ENCODE measurements at regions not wholly inside any gene's neighbourhood (a gene's known extent, or its start where the extent isn't known, plus 50 kb on each side); places are given as distances from the start of the nearest gene placed in this dataset.

GRCh38 chr2:60267122-60267521, 286.3 kb downstream of the BCL11A start:
- Histone ChIP-seq H3K9me2 (replicated peaks; ENCODE audit: insufficient read depth, low read length) (no peaks in the 10 kb centered on the region), H3F3A (ENCODE audit: insufficient read depth, low read length) (no peaks in the 10 kb centered on the region), H2AFZ (ENCODE audit: low read length) (no peak overlapping the region), H3K9ac (ENCODE audit: low read length) (no peak overlapping the region), H3K27ac (ENCODE audit: low read length) (no peak overlapping the region), H3K36me3 (replicated peaks; ENCODE audit: insufficient read depth, low read length) (no peaks in the 10 kb centered on the region), H3K9me3 (replicated peaks; ENCODE audit: insufficient read depth, low read length) (no peaks in the 10 kb centered on the region), H4K20me1 (ENCODE audit: insufficient read depth, low read length) (no peaks in the 10 kb centered on the region), H3K4me1 (ENCODE audit: low read length) (no peaks in the 10 kb centered on the region), H3K27me3 (replicated peaks; ENCODE audit: insufficient read depth, low read length) (no peaks in the 10 kb centered on the region), H3K4me3 (ENCODE audit: low read length) (no peak overlapping the region), H3K79me2 (ENCODE audit: low read length) (no peaks in the 10 kb centered on the region), H3K4me2 (ENCODE audit: low read depth, low read length) (no peak overlapping the region)
- DNase-seq: no peak
- TF ChIP-seq EZH2phosphoT487 (IDR thresholded peaks at IDR 0.05; ENCODE audit: low read length) (no peak), EZH2 (optimal IDR thresholded peaks at IDR 0.05; ENCODE audit: low read depth, low read length) (no peak)
- TF ChIP-seq, protein P1, sequence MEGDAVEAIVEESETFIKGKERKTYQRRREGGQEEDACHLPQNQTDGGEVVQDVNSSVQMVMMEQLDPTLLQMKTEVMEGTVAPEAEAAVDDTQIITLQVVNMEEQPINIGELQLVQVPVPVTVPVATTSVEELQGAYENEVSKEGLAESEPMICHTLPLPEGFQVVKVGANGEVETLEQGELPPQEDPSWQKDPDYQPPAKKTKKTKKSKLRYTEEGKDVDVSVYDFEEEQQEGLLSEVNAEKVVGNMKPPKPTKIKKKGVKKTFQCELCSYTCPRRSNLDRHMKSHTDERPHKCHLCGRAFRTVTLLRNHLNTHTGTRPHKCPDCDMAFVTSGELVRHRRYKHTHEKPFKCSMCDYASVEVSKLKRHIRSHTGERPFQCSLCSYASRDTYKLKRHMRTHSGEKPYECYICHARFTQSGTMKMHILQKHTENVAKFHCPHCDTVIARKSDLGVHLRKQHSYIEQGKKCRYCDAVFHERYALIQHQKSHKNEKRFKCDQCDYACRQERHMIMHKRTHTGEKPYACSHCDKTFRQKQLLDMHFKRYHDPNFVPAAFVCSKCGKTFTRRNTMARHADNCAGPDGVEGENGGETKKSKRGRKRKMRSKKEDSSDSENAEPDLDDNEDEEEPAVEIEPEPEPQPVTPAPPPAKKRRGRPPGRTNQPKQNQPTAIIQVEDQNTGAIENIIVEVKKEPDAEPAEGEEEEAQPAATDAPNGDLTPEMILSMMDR (IDR thresholded peaks at IDR 0.05; ENCODE audit: low read length): no peak

DNA sequence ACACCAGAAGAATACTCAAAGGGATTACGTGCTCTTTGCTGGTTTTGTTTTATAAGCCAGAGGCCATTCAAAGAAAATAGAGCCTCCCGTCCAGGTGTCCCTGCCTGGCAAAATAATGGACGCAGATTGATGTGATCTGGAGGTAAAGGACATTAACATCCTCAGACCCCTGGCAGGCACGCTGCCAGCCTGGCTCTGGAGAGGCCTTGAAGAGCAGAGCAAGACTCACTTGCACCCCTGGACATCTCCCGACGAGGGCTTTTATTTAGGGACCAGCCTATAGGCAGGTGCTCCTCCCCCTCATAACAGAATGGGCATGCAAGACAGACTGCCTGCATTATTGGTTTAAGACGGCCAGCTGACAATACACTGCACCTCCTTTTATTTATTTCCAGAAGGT, 291.3 kb downstream of the BCL11A start:
- no peaks in the 10 kb centered on the region for H3K36me3 ChIP-seq (replicated peaks; ENCODE audit: insufficient read depth, low read length)
- TF ChIP-seq EZH2phosphoT487 (IDR thresholded peaks at IDR 0.05; ENCODE audit: low read length) (no peak), EZH2 (optimal IDR thresholded peaks at IDR 0.05; ENCODE audit: low read depth, low read length) (no peak)
- TF ChIP-seq, protein P1 (IDR thresholded peaks at IDR 0.05; ENCODE audit: low read length): no peak
- DNase-seq: no peak
- H3K9me2 ChIP-seq (replicated peaks; ENCODE audit: insufficient read depth, low read length): no peaks in the 10 kb centered on the region
- H3K9ac ChIP-seq (ENCODE audit: low read length): no peak overlapping the region
- H4K20me1 ChIP-seq (ENCODE audit: insufficient read depth, low read length): no peaks in the 10 kb centered on the region
- no peak overlapping the region for H3K4me3 ChIP-seq (ENCODE audit: low read length)
- H3K9me3 ChIP-seq (replicated peaks; ENCODE audit: insufficient read depth, low read length): no peaks in the 10 kb centered on the region
- no peaks in the 10 kb centered on the region for H3F3A ChIP-seq (ENCODE audit: insufficient read depth, low read length)
- H3K4me1 ChIP-seq (ENCODE audit: low read length): no peaks in the 10 kb centered on the region
- H2AFZ ChIP-seq (ENCODE audit: low read length): no peak overlapping the region
- no peaks in the 10 kb centered on the region for H3K79me2 ChIP-seq (ENCODE audit: low read length)
- no peak overlapping the region for H3K4me2 ChIP-seq (ENCODE audit: low read depth, low read length)
- H3K27me3 ChIP-seq (replicated peaks; ENCODE audit: insufficient read depth, low read length): no peaks in the 10 kb centered on the region
- no peak overlapping the region for H3K27ac ChIP-seq (ENCODE audit: low read length)

DNA sequence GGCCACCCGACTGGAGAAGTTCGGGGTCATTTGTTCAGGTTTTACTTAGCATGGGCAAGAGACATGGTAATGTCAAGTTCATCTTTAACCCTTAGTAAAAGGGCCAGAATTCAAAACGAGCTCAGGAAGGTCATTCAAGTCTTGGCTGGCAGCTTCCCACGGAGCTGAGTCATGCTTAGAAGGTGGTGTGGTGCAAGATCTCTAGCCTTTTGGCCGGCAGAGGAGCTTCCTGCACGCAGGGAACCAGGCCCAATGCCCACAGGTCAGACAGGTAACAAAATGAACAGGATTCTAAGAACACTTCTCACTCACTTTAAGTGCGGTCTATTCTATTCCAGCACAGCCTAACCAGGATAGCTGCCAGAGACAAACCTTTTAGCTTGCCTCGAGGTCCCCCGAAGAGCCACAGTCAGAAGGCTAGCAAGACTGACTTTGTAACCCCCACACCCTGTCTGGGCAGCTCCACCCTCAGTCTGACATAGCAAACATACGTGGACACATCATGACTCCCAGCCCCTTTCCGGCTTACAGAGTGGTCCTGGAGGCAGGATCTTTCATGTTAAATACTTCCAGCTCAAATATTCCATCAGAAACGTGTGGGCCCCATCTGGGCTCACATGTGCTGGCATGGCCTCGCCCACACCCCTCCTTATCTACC, 292.7 kb downstream of the BCL11A start:
- Histone ChIP-seq H3K4me1 (ENCODE audit: low read length) (no peaks in the 10 kb centered on the region), H3K9me2 (replicated peaks; ENCODE audit: insufficient read depth, low read length) (no peaks in the 10 kb centered on the region), H3K79me2 (ENCODE audit: low read length) (no peaks in the 10 kb centered on the region), H3K4me3 (ENCODE audit: low read length) (no peak overlapping the region), H3K9me3 (replicated peaks; ENCODE audit: insufficient read depth, low read length) (no peaks in the 10 kb centered on the region), H3K4me2 (ENCODE audit: low read depth, low read length) (no peak overlapping the region), H3K27ac (ENCODE audit: low read length) (no peak overlapping the region), H4K20me1 (ENCODE audit: insufficient read depth, low read length) (no peaks in the 10 kb centered on the region), H2AFZ (ENCODE audit: low read length) (no peak overlapping the region), H3F3A (ENCODE audit: insufficient read depth, low read length) (no peaks in the 10 kb centered on the region), H3K9ac (ENCODE audit: low read length) (no peak overlapping the region), H3K27me3 (replicated peaks; ENCODE audit: insufficient read depth, low read length) (no peaks in the 10 kb centered on the region), H3K36me3 (replicated peaks; ENCODE audit: insufficient read depth, low read length) (no peaks in the 10 kb centered on the region)
- DNase-seq: no peak
- no peak for TF ChIP-seq EZH2 (optimal IDR thresholded peaks at IDR 0.05; ENCODE audit: low read depth, low read length)
- TF ChIP-seq, protein P1 (IDR thresholded peaks at IDR 0.05; ENCODE audit: low read length): no peak
- TF ChIP-seq EZH2phosphoT487 (IDR thresholded peaks at IDR 0.05; ENCODE audit: low read length): no peak

All from MM.1S (cell line).